ENCODE measurements at regions not wholly inside any gene's neighbourhood (a gene's known extent, or its start where the extent isn't known, plus 50 kb on each side); places are given as distances from the start of the nearest gene placed in this dataset.

- ChIA-PET POLR2A (ENCODE audit: unreplicated experiment) (no interaction called here), CTCF (no interaction called here)
These were observed 253.8 kb downstream of the XXYLT1 start for GRCh38 chr3:195017151-195017550.

More at GRCh38 chr3:195017151-195017550, 253.8 kb downstream of the XXYLT1 start:
- Histone ChIP-seq H3K9me1 (ENCODE audit: insufficient read depth, low read length) (no peaks in the 10 kb centered on the region), H3K4me2 (ENCODE audit: low read depth, low read length) (no peak overlapping the region), H3K4ac (ENCODE audit: low read depth, low read length) (no peak overlapping the region), H3K36me3 (ENCODE audit: control insufficient read depth, insufficient read depth, low read length) (no peaks in the 10 kb centered on the region), H2BK15ac (ENCODE audit: low read depth, low read length) (no peak overlapping the region), H3K9me3 (ENCODE audit: control insufficient read depth, insufficient read depth, low read length) (peaks cover 6% of the 10 kb centered on the region), H2AK9ac (replicated peaks; ENCODE audit: low read depth, low read length, poor library complexity) (no peak overlapping the region), H3K9ac (ENCODE audit: low read depth, low read length) (no peak overlapping the region), H4K20me1 (ENCODE audit: insufficient read depth, low read length) (no peaks in the 10 kb centered on the region), H3K56ac (ENCODE audit: extremely low read depth, insufficient read depth, low read length) (no peak overlapping the region), H4K8ac (ENCODE audit: low read depth in 2 of 2, low read length in 2 of 2) (no peak overlapping the region), H2BK5ac (ENCODE audit: low read depth, low read length, poor library complexity, severe bottlenecking) (no peak overlapping the region), H2AFZ (replicated peaks; ENCODE audit: low read length, poor library complexity) (no peak overlapping the region), H3K27ac (ENCODE audit: insufficient read depth, low read length) (no peak overlapping the region), H2BK20ac (ENCODE audit: low read depth, low read length) (no peak overlapping the region), H3K27me3 (ENCODE audit: control insufficient read depth, insufficient read depth, low read length) (peaks cover 65% of the 10 kb centered on the region), H4K91ac (ENCODE audit: insufficient read depth, low read depth, low read length) (no peak overlapping the region), H2AK5ac (ENCODE audit: low read depth, low read length) (no peak overlapping the region), H3K4me3 (ENCODE audit: insufficient read depth, low read depth, low read length) (no peak overlapping the region), H2BK120ac (ENCODE audit: low read depth, low read length) (no peak overlapping the region), H3K4me1 (ENCODE audit: control insufficient read depth, insufficient read depth, low read length) (no peaks in the 10 kb centered on the region), H3K18ac (ENCODE audit: low read depth, low read length) (no peak overlapping the region), H3K23ac (ENCODE audit: low read depth, low read length) (no peak overlapping the region), H3K79me1 (ENCODE audit: low read depth in 1 of 2, low read length in 2 of 2) (no peaks in the 10 kb centered on the region), H3K14ac (replicated peaks; ENCODE audit: low read depth, low read length) (no peak overlapping the region), H4K5ac (ENCODE audit: low read depth, low read length) (no peak overlapping the region)
- no TSS peak for BruUV-seq (replicated peaks)
- WGBS, 2 experiments (ENCODE audit: extremely low coverage in 2 of 2, insufficient read length in 1 of 2) = no CpG with 5 or more reads among the region's 4 CpGs
- ATAC-seq (ENCODE audit: low read depth) = no peak
- DNase-seq = no peak
- TF ChIP-seq USF2 (IDR thresholded peaks at IDR 0.05; ENCODE audit: low read depth, low read length) (no peak), ELK1 (IDR thresholded peaks at IDR 0.05; ENCODE audit: borderline replicate concordance, low read depth, low read length) (no peak), MXI1 (IDR thresholded peaks at IDR 0.05; ENCODE audit: borderline replicate concordance, low read depth, low read length) (no peak), POLR2A (IDR thresholded peaks at IDR 0.05; ENCODE audit: low read depth, low read length) (no peak), BHLHE40 (IDR thresholded peaks at IDR 0.05; ENCODE audit: low read depth, low read length) (no peak), RAD21 (IDR thresholded peaks at IDR 0.05; ENCODE audit: low read length) (no peak), SMC3 (IDR thresholded peaks at IDR 0.05; ENCODE audit: low read depth, low read length) (no peak), RCOR1 (IDR thresholded peaks at IDR 0.05; ENCODE audit: insufficient replicate concordance, low read length) (no peak), CEBPB (IDR thresholded peaks at IDR 0.05; ENCODE audit: low read depth, low read length) (no peak), CHD1 (IDR thresholded peaks at IDR 0.05; ENCODE audit: low read depth, low read length) (no peak), CTCF (conservative IDR thresholded peaks at IDR 0.05; ENCODE audit: low read depth, low read length) (no peak), RFX5 (IDR thresholded peaks at IDR 0.05; ENCODE audit: low read depth, low read length) (no peak), FOS (IDR thresholded peaks at IDR 0.05; ENCODE audit: low read depth, low read length) (no peak), MAZ (IDR thresholded peaks at IDR 0.05; ENCODE audit: borderline replicate concordance, low read depth, low read length) (no peak), MAFK (IDR thresholded peaks at IDR 0.05; ENCODE audit: low read depth, low read length) (no peak), NFE2L2 (IDR thresholded peaks at IDR 0.05; ENCODE audit: low read depth, low read length) (no peak)
- in situ Hi-C loops (cut with MboI; ENCODE audit: low sequenced_read_pairs) = no loop called here
- intact Hi-C loops (cut with micrococcal nuclease) = no loop called here
- dilution Hi-C loops (cut with HindIII; ENCODE audit: low sequenced_read_pairs, unreplicated experiment) = no loop called here

Data from IMR-90 (cell line).